Stomach (tissue), 4 donors: ENCODE measurements at regions not wholly inside any gene's neighbourhood (a gene's known extent, or its start where the extent isn't known, plus 50 kb on each side); places are given as distances from the start of the nearest gene placed in this dataset.

Source experiments
- POLR2A ChIP-seq, 4 donors: fragments of 450-650 bp; IDR thresholded peaks; one replicate each; pipeline ENCODE4 v1.6.1; 2016; ENCODE audit warnings: antibody characterized with exemption in 4 of 4, control low read depth in 2 of 4, mild to moderate bottlenecking in 1 of 4, moderate library complexity in 1 of 4
- POLR2AphosphoS5 ChIP-seq, 3 donors: sonication (generic); formaldehyde crosslinking; IDR thresholded peaks; one replicate each; pipeline ENCODE4 v1.6.1; 2016; ENCODE audit warnings: antibody characterized with exemption in 3 of 3
- TF ChIP-seq, protein P1 (sequence below), 7 experiments: fragments of 450-650 bp in 4 of 7; fragments of 200-600 bp in 3 of 7; sonication (generic) in 3 of 7; IDR thresholded peaks; one replicate each; pipeline ENCODE4 v1.5.1; 2016 to 2019; ENCODE audit warnings: antibody characterized with exemption in 7 of 7, control low read depth in 2 of 7, mild to moderate bottlenecking in 1 of 7

DNA sequence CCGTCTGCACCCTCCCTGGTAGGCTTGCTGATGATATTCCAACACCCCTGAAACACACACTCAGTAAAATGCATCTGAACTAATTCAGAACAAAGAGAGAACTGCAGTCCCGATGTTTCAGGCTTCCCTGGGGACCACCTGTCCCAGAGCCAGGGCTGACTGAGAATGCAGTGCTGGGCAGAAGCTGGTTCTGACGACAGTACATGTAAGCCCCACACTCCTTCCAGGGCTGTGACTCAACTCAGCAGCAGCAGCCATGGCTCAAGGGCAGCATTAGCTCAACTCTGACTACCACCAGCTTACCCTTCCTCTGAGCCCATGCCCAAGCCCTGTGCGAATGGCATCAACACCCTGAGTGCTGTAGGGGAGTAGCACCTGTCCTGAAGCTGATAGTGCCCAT, 56.4 kb upstream of the SIPA1L2 start:
- TF ChIP-seq, protein P1, sequence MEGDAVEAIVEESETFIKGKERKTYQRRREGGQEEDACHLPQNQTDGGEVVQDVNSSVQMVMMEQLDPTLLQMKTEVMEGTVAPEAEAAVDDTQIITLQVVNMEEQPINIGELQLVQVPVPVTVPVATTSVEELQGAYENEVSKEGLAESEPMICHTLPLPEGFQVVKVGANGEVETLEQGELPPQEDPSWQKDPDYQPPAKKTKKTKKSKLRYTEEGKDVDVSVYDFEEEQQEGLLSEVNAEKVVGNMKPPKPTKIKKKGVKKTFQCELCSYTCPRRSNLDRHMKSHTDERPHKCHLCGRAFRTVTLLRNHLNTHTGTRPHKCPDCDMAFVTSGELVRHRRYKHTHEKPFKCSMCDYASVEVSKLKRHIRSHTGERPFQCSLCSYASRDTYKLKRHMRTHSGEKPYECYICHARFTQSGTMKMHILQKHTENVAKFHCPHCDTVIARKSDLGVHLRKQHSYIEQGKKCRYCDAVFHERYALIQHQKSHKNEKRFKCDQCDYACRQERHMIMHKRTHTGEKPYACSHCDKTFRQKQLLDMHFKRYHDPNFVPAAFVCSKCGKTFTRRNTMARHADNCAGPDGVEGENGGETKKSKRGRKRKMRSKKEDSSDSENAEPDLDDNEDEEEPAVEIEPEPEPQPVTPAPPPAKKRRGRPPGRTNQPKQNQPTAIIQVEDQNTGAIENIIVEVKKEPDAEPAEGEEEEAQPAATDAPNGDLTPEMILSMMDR (IDR thresholded peaks at IDR 0.05), result no peak
- no peak for TF ChIP-seq POLR2AphosphoS5 (IDR thresholded peaks at IDR 0.05)
- TF ChIP-seq POLR2A (IDR thresholded peaks at IDR 0.05), result no peak
